ENCODE measurements at regions not wholly inside any gene's neighbourhood (a gene's known extent, or its start where the extent isn't known, plus 50 kb on each side); places are given as distances from the start of the nearest gene placed in this dataset.
"Not testable (repeated sequence)": the region's sequence is repeated elsewhere in the genome, so short reads cannot be mapped to it uniquely, and the experiment has no call there.

GRCh38 chr6:76574746-76575145, 502.3 kb upstream of the IMPG1 start:
- CTCF ChIA-PET: no interaction called here
- POLR2A ChIA-PET: no interaction called here
- H3K27me3 ChIP-seq (ENCODE audit: control insufficient read depth, insufficient read depth, low read length): no peaks in the 10 kb centered on the region

GRCh38 chr6:76565932-76566331, 493.5 kb upstream of the IMPG1 start:
- DNase-seq (ENCODE audit: low read depth): no peak
- ChIA-PET CTCF (no interaction called here), POLR2A (no interaction called here)
- Histone ChIP-seq H3K27me3 (ENCODE audit: control insufficient read depth, insufficient read depth, low read length) (no peaks in the 10 kb centered on the region), H3K36me3 (ENCODE audit: control insufficient read depth, insufficient read depth, low read length) (no peaks in the 10 kb centered on the region), H3K4me3 (ENCODE audit: low read depth, low read length) (no peak overlapping the region)
- TF ChIP-seq CTCF (IDR thresholded peaks at IDR 0.05; ENCODE audit: insufficient read depth, low read depth, low read length): no peak

More at GRCh38 chr6:76574746-76575145, 502.3 kb upstream of the IMPG1 start:
- TF ChIP-seq CTCF (IDR thresholded peaks at IDR 0.05; ENCODE audit: insufficient read depth, low read depth, low read length): no peak
- Histone ChIP-seq H3K4me3 (ENCODE audit: low read depth, low read length) (no peak overlapping the region), H3K36me3 (ENCODE audit: control insufficient read depth, insufficient read depth, low read length) (no peaks in the 10 kb centered on the region)
- no peak for DNase-seq (ENCODE audit: low read depth)

- H3K36me3 ChIP-seq (ENCODE audit: control insufficient read depth, insufficient read depth, low read length); DNase-seq (ENCODE audit: low read depth); CTCF ChIA-PET; POLR2A ChIA-PET; H3K4me3 ChIP-seq (ENCODE audit: low read depth, low read length); H3K27me3 ChIP-seq (ENCODE audit: control insufficient read depth, insufficient read depth, low read length): not testable (repeated sequence)
Observed at GRCh38 chr6:76562371-76562770, 489.9 kb upstream of the IMPG1 start.

DNA sequence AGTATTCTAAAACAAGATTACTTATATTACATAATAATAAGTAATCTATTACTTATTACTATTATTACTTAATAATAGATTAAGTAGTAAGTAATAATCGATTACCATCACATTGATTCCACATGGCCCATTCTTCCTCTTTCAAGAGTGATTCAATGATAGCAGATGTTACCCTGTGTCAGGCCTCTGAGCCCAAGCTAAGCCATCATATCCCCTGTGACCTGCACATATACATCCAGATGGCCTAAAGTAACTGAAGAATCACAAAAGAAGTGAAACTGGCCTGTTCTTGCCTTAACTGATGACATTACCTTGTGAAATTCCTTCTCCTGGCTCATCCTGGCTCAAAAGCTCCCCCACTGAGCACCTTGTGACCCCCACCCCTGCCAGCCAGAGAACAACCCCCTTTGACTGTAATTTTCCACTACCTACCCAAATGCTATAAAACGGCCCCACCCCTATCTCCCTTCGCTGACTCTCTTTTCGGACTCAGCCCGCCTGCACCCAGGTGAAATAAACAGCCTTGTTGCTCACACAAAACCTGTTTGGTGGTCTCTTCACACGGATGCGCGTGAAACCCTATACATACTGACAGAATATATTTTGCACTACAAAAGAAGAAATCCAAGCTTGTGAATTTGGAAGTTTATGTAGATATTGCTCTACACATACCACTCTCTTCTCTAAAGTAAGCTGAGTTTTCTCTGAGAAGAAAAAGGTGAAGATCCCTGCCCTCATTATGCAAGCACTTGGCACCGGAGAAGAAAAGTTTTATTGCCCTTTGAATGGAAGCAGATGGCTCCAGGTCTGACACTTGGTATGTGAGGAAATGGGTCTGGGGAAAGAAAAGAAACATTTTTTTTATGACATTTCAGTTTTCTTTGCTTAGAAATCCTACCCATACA, 488.6 kb upstream of the IMPG1 start:
- DNase-seq (ENCODE audit: low read depth); CTCF ChIA-PET; POLR2A ChIA-PET; H3K36me3 ChIP-seq (ENCODE audit: control insufficient read depth, insufficient read depth, low read length); H3K27me3 ChIP-seq (ENCODE audit: control insufficient read depth, insufficient read depth, low read length); H3K4me3 ChIP-seq (ENCODE audit: low read depth, low read length): not testable (repeated sequence)

DNA sequence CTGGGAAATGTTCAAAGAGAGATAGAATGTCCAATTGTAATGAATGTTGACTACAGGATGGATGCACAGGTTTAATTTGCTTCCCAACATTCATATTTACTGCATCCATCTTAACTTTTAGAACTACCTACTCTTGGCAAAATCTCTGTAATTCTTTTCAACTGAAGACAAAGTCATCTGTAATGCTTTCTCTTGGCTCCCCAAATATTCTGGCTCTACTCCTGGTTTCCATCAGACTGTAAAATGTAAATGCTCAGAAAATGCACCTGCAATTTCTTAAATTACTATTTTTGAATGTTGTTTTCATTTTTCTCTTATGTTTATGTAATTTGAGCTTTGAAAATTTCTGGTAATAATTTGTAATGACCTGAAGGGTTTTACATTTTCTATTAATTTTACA, 480.8 kb upstream of the IMPG1 start:
- DNase-seq (ENCODE audit: low read depth): no peak
- Histone ChIP-seq H3K4me3 (ENCODE audit: low read depth, low read length) (no peak overlapping the region), H3K36me3 (ENCODE audit: control insufficient read depth, insufficient read depth, low read length) (no peaks in the 10 kb centered on the region), H3K27me3 (ENCODE audit: control insufficient read depth, insufficient read depth, low read length) (no peaks in the 10 kb centered on the region)
- no peak for TF ChIP-seq CTCF (IDR thresholded peaks at IDR 0.05; ENCODE audit: insufficient read depth, low read depth, low read length)
- CTCF ChIA-PET: no interaction called here
- POLR2A ChIA-PET: no interaction called here

GRCh38 chr6:76552268-76552667, 479.8 kb upstream of the IMPG1 start:
- H3K27me3 ChIP-seq (ENCODE audit: control insufficient read depth, insufficient read depth, low read length): no peaks in the 10 kb centered on the region
- H3K36me3 ChIP-seq (ENCODE audit: control insufficient read depth, insufficient read depth, low read length): no peaks in the 10 kb centered on the region
- CTCF ChIA-PET: no interaction called here
- no peak for TF ChIP-seq CTCF (IDR thresholded peaks at IDR 0.05; ENCODE audit: insufficient read depth, low read depth, low read length)
- POLR2A ChIA-PET: no interaction called here
- no peak overlapping the region for H3K4me3 ChIP-seq (ENCODE audit: low read depth, low read length)
- no peak for DNase-seq (ENCODE audit: low read depth)

Data from BJ (cell line).